IMR-90 (cell line): ENCODE measurements at regions not wholly inside any gene's neighbourhood (a gene's known extent, or its start where the extent isn't known, plus 50 kb on each side); places are given as distances from the start of the nearest gene placed in this dataset.

ENCODE experiments used
- ATAC-seq: fragments of 200-7000 bp; cut with Tn5 transposase; 2 replicates; pipeline ENCODE4 v1.9.1; 2020; ENCODE audit warnings: low read depth, mild to moderate bottlenecking, moderate library complexity
- BruUV-seq: library from RNA; stranded (reverse); fragments of 400-500 nt; replicated peaks from 2 replicates; lab custom pipeline; 2021; lab: Mats Ljungman, UMichigan
- CTCF ChIA-PET: fragments of 300-600 bp; formaldehyde crosslinking; extraction: SDS; loops from one replicate; lab custom pipeline; 2021; ENCODE audit warnings: antibody characterized with exemption; lab: Yijun Ruan, JAX
- POLR2A ChIA-PET: fragments of 300-600 bp; sonication (Branson Sonifier 250); formaldehyde crosslinking; loops from one replicate; lab custom pipeline; 2022; ENCODE audit warnings: antibody characterized with exemption; ENCODE audit not compliant: unreplicated experiment; lab: Charles Lee
- DNase-seq: peaks from one replicate; pipeline ENCODE4 v3.0.0; 2013
- H2AFZ ChIP-seq: replicated peaks from 2 replicates; pipeline ENCODE3; 2013; ENCODE audit warnings: low read length, mild to moderate bottlenecking; ENCODE audit not compliant: poor library complexity
- H2AK5ac ChIP-seq: 2 replicates; pipeline ENCODE4 v1.6.1; 2013; ENCODE audit warnings: low read depth, low read length, inconsistent platforms
- H2AK9ac ChIP-seq: replicated peaks from 2 replicates; pipeline ENCODE3; 2013; ENCODE audit warnings: mild to moderate bottlenecking, low read depth, low read length, moderate library complexity; ENCODE audit not compliant: poor library complexity
- H2BK120ac ChIP-seq: 2 replicates; pipeline ENCODE4 v1.6.1; 2013; ENCODE audit warnings: low read depth, low read length, inconsistent platforms
- H2BK15ac ChIP-seq: 3 replicates; pipeline ENCODE4 v1.6.1; 2013; ENCODE audit warnings: low read depth, low read length, inconsistent platforms
- H2BK20ac ChIP-seq: 2 replicates; pipeline ENCODE4 v1.6.1; 2013; ENCODE audit warnings: low read depth, mild to moderate bottlenecking, inconsistent platforms, low read length, moderate library complexity
- H2BK5ac ChIP-seq: 2 replicates; pipeline ENCODE4 v1.6.1; 2013; ENCODE audit warnings: mild to moderate bottlenecking, low read depth, low read length, inconsistent platforms; ENCODE audit not compliant: poor library complexity, severe bottlenecking
- H3K14ac ChIP-seq: replicated peaks from 2 replicates; pipeline ENCODE4 v1.6.1; 2013; ENCODE audit warnings: low read depth, low read length, inconsistent platforms
- H3K18ac ChIP-seq: 2 replicates; pipeline ENCODE4 v1.6.1; 2013; ENCODE audit warnings: low read depth, low read length, control low read depth
- H3K23ac ChIP-seq: 2 replicates; pipeline ENCODE4 v1.6.1; 2013; ENCODE audit warnings: low read depth, low read length, inconsistent platforms
- H3K27ac ChIP-seq: 2 replicates; pipeline ENCODE4 v1.5.1; 2013; ENCODE audit warnings: mild to moderate bottlenecking, control low read depth, low read length; ENCODE audit not compliant: insufficient read depth
- H3K27me3 ChIP-seq: 2 replicates; pipeline ENCODE4 v1.6.1; 2013; ENCODE audit warnings: low read length; ENCODE audit not compliant: control insufficient read depth, insufficient read depth
- H3K36me3 ChIP-seq: 2 replicates; pipeline ENCODE4 v1.6.1; 2013; ENCODE audit warnings: low read length, mixed read lengths; ENCODE audit not compliant: control insufficient read depth, insufficient read depth
- H3K4ac ChIP-seq: 2 replicates; pipeline ENCODE4 v1.6.1; 2013; ENCODE audit warnings: low read depth, low read length, inconsistent platforms
- H3K4me1 ChIP-seq: 2 replicates; pipeline ENCODE4 v1.6.1; 2013; ENCODE audit warnings: low read length, mixed read lengths; ENCODE audit not compliant: control insufficient read depth, insufficient read depth
- H3K4me2 ChIP-seq: 2 replicates; pipeline ENCODE4 v1.6.1; 2013; ENCODE audit warnings: low read depth, mild to moderate bottlenecking, control low read depth, low read length, moderate library complexity
- H3K4me3 ChIP-seq: 2 replicates; pipeline ENCODE4 v1.5.1; 2013; ENCODE audit warnings: low read depth, mild to moderate bottlenecking, control low read depth, low read length, moderate library complexity; ENCODE audit not compliant: insufficient read depth
- H3K56ac ChIP-seq: 2 replicates; pipeline ENCODE4 v1.6.1; 2013; ENCODE audit warnings: low read length, inconsistent platforms; ENCODE audit not compliant: insufficient read depth; ENCODE audit errors: extremely low read depth
- H3K79me1 ChIP-seq, 2 experiments: 2 replicates each; pipeline ENCODE4 v1.6.1; 2013; ENCODE audit warnings: low read length in 2 of 2, inconsistent platforms in 1 of 2, low read depth in 1 of 2
- H3K9ac ChIP-seq: 2 replicates; pipeline ENCODE4 v1.6.1; 2013; ENCODE audit warnings: low read depth, low read length, control low read depth
- H3K9me1 ChIP-seq: 2 replicates; pipeline ENCODE4 v1.6.1; 2013; ENCODE audit warnings: low read length, inconsistent platforms; ENCODE audit not compliant: insufficient read depth
- H3K9me3 ChIP-seq: 2 replicates; pipeline ENCODE4 v1.6.1; 2013; ENCODE audit warnings: low read length; ENCODE audit not compliant: control insufficient read depth, insufficient read depth
- H4K20me1 ChIP-seq: 2 replicates; pipeline ENCODE4 v1.6.1; 2013; ENCODE audit warnings: low read length, inconsistent platforms; ENCODE audit not compliant: insufficient read depth
- H4K5ac ChIP-seq: 2 replicates; pipeline ENCODE4 v1.6.1; 2013; ENCODE audit warnings: mild to moderate bottlenecking, low read depth, low read length, control low read depth
- H4K8ac ChIP-seq, 2 experiments: 2 replicates each; pipeline ENCODE4 v1.6.1; 2013; ENCODE audit warnings: low read depth in 2 of 2, low read length in 2 of 2, control low read depth in 1 of 2, inconsistent platforms in 1 of 2
- H4K91ac ChIP-seq: 2 replicates; pipeline ENCODE4 v1.6.1; 2013; ENCODE audit warnings: low read depth, low read length, inconsistent platforms; ENCODE audit not compliant: insufficient read depth
- CEBPB ChIP-seq: IDR thresholded peaks from 2 replicates; pipeline ENCODE4 v1.6.1; 2012; ENCODE audit warnings: low read depth, low read length, improper control_type of control experiment
- FOS ChIP-seq: fragments of 150-350 bp; IDR thresholded peaks from 2 replicates; pipeline ENCODE4 v1.6.1; 2016; ENCODE audit warnings: low read depth, low read length
- NFE2L2 ChIP-seq: fragments of 150-350 bp; IDR thresholded peaks from 2 replicates; pipeline ENCODE4 v1.6.1; 2016; ENCODE audit warnings: low read depth, mild to moderate bottlenecking, low read length
- RAD21 ChIP-seq: IDR thresholded peaks from 2 replicates; pipeline ENCODE4 v1.6.1; 2012; ENCODE audit warnings: low read length, improper control_type of control experiment
- WGBS, 2 experiments: methylation state at CpG; one replicate each; pipeline versions ENCODE4 v1.1.5 to v1.1.7; 2013; ENCODE audit warnings: missing lambda C conversion rate in 2 of 2; ENCODE audit not compliant: insufficient read length in 1 of 2; ENCODE audit errors: extremely low coverage in 2 of 2; 5-methylcytosine and 5-hydroxymethylcytosine counted together
- dilution Hi-C: fragments of 300-500 bp; cut with HindIII; formaldehyde crosslinking; loops from one replicate; pipeline ENCODE4 v1.14.3; 2018; ENCODE audit warnings: low sequenced_read_pairs; ENCODE audit not compliant: unreplicated experiment
- in situ Hi-C: fragments of 300-500 bp; cut with MboI; formaldehyde crosslinking; loops from 3 replicates; pipeline ENCODE4 v1.14.3; 2019; ENCODE audit warnings: low sequenced_read_pairs, inconsistent platforms, mixed read lengths
- intact Hi-C: fragments of 100-400 bp; cut with micrococcal nuclease; formaldehyde crosslinking; loops from 2 replicates; pipeline ENCODE4 v1.10.0; 2022

GRCh38 chr9:81499021-81499454 lies 190.3 kb downstream of the TLE1 start:
- H2BK15ac ChIP-seq: 0 out of 3 replicates have a peak overlapping the region, but pooled peaks have one; percentile 47
- H3K56ac ChIP-seq: no peak overlapping the region
- H3K4me2 ChIP-seq: peak overlapping the region; percentile 87
- peak overlapping the region; percentile 79; the same call in 1 of the 2 replicates for H2BK20ac ChIP-seq
- in situ Hi-C loops (loop anchor here (10.0 kb wide), 1 partner anchor 186 kb away; the partner anchor contains the start of gene TLE1), intact Hi-C loops (loop anchor here (2.0 kb wide), 1 partner anchor 348 kb away; no protein-coding TSS in a partner anchor), dilution Hi-C loops (no loop called here)
- peak overlapping the region in 1 of 2 experiments; percentile 62; a peak in 2 of 4 replicates for H4K8ac ChIP-seq
- no peaks in the 10 kb centered on the region for H3K79me1 ChIP-seq
- peak overlapping the region; percentile 68; the same call in 1 of the 2 replicates for H3K18ac ChIP-seq
- H4K91ac ChIP-seq: peak overlapping the region; percentile 68; the same call in 1 of the 2 replicates
- no peak overlapping the region for H2AFZ ChIP-seq
- H3K14ac ChIP-seq: peak overlapping the region; percentile 65
- no peaks in the 10 kb centered on the region; the same call in none of the 2 replicates for H3K27me3 ChIP-seq
- no peak overlapping the region for H3K9ac ChIP-seq
- no peaks in the 10 kb centered on the region for H3K36me3 ChIP-seq
- H3K27ac ChIP-seq: no peak overlapping the region
- peak; percentile 91 for TF ChIP-seq CEBPB
- TF ChIP-seq FOS: 0 out of 2 replicates have a peak, but pooled peaks have one; percentile 12
- TF ChIP-seq RAD21: peak; percentile 11; the same call in 1 of the 2 replicates
- TF ChIP-seq NFE2L2: no peak
- H2AK5ac ChIP-seq: no peak overlapping the region
- BruUV-seq: no TSS peak
- no CpG with 5 or more reads among the region's 6 CpGs for WGBS, 2 experiments
- H3K4ac ChIP-seq: peak overlapping the region; percentile 85; the same call in 1 of the 2 replicates
- H2BK120ac ChIP-seq: peak overlapping the region; percentile 87
- H3K23ac ChIP-seq: no peak overlapping the region
- peaks cover 9% of the 10 kb centered on the region; the same call in 1 of the 2 replicates for H3K4me1 ChIP-seq
- no peaks in the 10 kb centered on the region for H3K9me3 ChIP-seq
- no peak overlapping the region for H3K4me3 ChIP-seq
- H4K5ac ChIP-seq: no peak overlapping the region
- no peak overlapping the region for H2BK5ac ChIP-seq
- H4K20me1 ChIP-seq: no peaks in the 10 kb centered on the region
- ATAC-seq: peak; percentile 84
- H3K9me1 ChIP-seq: peaks cover 5% of the 10 kb centered on the region; the same call in 1 of the 2 replicates
- no peak overlapping the region for H2AK9ac ChIP-seq
- CTCF ChIA-PET: interaction anchor here (0.5 to 1.0 kb wide), 2 partner anchors 9 to 328 kb away, joined by 3 read pairs; no protein-coding TSS in a partner anchor
- POLR2A ChIA-PET: no interaction called here
- peak; percentile 85 for DNase-seq
